Keratinocyte (primary cell): ENCODE measurements at regions not wholly inside any gene's neighbourhood (a gene's known extent, or its start where the extent isn't known, plus 50 kb on each side); places are given as distances from the start of the nearest gene placed in this dataset.

Experiments used
- CTCF ChIP-seq, 3 experiments: IDR thresholded peaks in 1 of 3; conservative IDR thresholded peaks in 1 of 3; optimal IDR thresholded peaks in 1 of 3; 2 replicates in 2 of 3; 3 replicates in 1 of 3; pipeline versions ENCODE3 to v1.5.1; 2011; ENCODE audit warnings: low read length in 3 of 3, mild to moderate bottlenecking in 3 of 3, moderate library complexity in 2 of 3, control low read depth in 1 of 3, inconsistent platforms in 1 of 3; ENCODE audit not compliant: insufficient read depth in 2 of 3; ENCODE audit errors: extremely low read depth in 1 of 3
- EZH2 ChIP-seq: IDR thresholded peaks from one replicate; pipeline ENCODE4 v1.6.1; 2012; ENCODE audit warnings: inconsistent platforms, mild to moderate bottlenecking, low read length, moderate library complexity

GRCh38 chr9:136597141-136597885, 51.5 kb upstream of the NOTCH1 start:
- TF ChIP-seq EZH2: no peak
- no peak for TF ChIP-seq CTCF (optimal IDR thresholded peaks at IDR 0.05 in 1 of 3, IDR thresholded peaks at IDR 0.05 in 1 of 3, conservative IDR thresholded peaks at IDR 0.05 in 1 of 3; ENCODE audit: extremely low read depth in 1 of 3, insufficient read depth in 2 of 3, low read length in 3 of 3)
